Endothelial cell (in vitro differentiated cells): ENCODE measurements at regions not wholly inside any gene's neighbourhood (a gene's known extent, or its start where the extent isn't known, plus 50 kb on each side); places are given as distances from the start of the nearest gene placed in this dataset.

Experiments
- DNase-seq: peaks from one replicate; pipeline ENCODE4 v3.0.0; 2021; ENCODE audit warnings: low spot score
- H3K27ac Mint-ChIP-seq: one replicate; pipeline ENCODE4 v1.8.0; 2021; ENCODE audit warnings: mixed read lengths, inconsistent platforms; ENCODE audit not compliant: unreplicated experiment
- H3K27me3 Mint-ChIP-seq: one replicate; pipeline ENCODE4 v1.8.0; 2021; ENCODE audit warnings: mild to moderate bottlenecking, moderate library complexity, mixed read lengths, inconsistent platforms; ENCODE audit not compliant: unreplicated experiment
- H3K36me3 Mint-ChIP-seq: one replicate; pipeline ENCODE4 v1.8.0; 2021; ENCODE audit warnings: mild to moderate bottlenecking, low read depth, mixed read lengths, inconsistent platforms; ENCODE audit not compliant: unreplicated experiment
- H3K4me1 Mint-ChIP-seq: one replicate; pipeline ENCODE4 v1.8.0; 2021; ENCODE audit warnings: mild to moderate bottlenecking, mixed read lengths, inconsistent platforms; ENCODE audit not compliant: unreplicated experiment
- H3K4me3 Mint-ChIP-seq: one replicate; pipeline ENCODE4 v1.8.0; 2021; ENCODE audit warnings: mild to moderate bottlenecking, mixed read lengths, inconsistent platforms; ENCODE audit not compliant: unreplicated experiment
- H3K9me3 Mint-ChIP-seq: one replicate; pipeline ENCODE4 v1.8.0; 2021; ENCODE audit warnings: mixed read lengths, inconsistent platforms; ENCODE audit not compliant: unreplicated experiment
- TF ChIP-seq, protein P1 (sequence below): fragments of 200-600 bp; sonication (generic); IDR thresholded peaks from one replicate; pipeline ENCODE4 v1.5.0; 2021; ENCODE audit warnings: antibody characterized with exemption; ENCODE audit not compliant: unreplicated experiment

DNA sequence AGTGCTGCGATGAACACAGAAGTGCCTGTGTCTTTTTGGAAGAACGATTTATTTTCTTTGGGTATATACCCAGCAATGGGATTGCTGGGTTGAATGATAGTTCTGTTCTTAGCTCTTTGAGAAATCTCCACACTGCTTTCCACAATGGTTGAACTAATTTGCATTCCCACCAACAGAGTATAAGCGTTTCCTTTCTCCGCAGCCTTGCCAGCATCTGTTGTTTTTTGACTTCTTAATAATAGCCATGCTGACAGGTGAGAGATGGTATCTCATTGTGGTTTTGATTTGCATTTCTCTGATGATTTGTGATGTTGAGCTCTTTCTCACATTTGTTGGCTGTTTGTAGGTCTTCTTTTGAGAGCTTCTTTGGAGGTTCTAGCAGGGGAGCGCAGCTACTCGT, 134.6 kb downstream of the TENT4A start:
- Mint-ChIP-seq H3K27ac (no peak overlapping the region), H3K9me3 (no peaks in the 10 kb centered on the region), H3K27me3 (peaks cover 8% of the 10 kb centered on the region), H3K36me3 (no peaks in the 10 kb centered on the region), H3K4me3 (no peak overlapping the region), H3K4me1 (no peaks in the 10 kb centered on the region)
- DNase-seq, result no peak
- TF ChIP-seq, protein P1, sequence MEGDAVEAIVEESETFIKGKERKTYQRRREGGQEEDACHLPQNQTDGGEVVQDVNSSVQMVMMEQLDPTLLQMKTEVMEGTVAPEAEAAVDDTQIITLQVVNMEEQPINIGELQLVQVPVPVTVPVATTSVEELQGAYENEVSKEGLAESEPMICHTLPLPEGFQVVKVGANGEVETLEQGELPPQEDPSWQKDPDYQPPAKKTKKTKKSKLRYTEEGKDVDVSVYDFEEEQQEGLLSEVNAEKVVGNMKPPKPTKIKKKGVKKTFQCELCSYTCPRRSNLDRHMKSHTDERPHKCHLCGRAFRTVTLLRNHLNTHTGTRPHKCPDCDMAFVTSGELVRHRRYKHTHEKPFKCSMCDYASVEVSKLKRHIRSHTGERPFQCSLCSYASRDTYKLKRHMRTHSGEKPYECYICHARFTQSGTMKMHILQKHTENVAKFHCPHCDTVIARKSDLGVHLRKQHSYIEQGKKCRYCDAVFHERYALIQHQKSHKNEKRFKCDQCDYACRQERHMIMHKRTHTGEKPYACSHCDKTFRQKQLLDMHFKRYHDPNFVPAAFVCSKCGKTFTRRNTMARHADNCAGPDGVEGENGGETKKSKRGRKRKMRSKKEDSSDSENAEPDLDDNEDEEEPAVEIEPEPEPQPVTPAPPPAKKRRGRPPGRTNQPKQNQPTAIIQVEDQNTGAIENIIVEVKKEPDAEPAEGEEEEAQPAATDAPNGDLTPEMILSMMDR, result no peak

DNA sequence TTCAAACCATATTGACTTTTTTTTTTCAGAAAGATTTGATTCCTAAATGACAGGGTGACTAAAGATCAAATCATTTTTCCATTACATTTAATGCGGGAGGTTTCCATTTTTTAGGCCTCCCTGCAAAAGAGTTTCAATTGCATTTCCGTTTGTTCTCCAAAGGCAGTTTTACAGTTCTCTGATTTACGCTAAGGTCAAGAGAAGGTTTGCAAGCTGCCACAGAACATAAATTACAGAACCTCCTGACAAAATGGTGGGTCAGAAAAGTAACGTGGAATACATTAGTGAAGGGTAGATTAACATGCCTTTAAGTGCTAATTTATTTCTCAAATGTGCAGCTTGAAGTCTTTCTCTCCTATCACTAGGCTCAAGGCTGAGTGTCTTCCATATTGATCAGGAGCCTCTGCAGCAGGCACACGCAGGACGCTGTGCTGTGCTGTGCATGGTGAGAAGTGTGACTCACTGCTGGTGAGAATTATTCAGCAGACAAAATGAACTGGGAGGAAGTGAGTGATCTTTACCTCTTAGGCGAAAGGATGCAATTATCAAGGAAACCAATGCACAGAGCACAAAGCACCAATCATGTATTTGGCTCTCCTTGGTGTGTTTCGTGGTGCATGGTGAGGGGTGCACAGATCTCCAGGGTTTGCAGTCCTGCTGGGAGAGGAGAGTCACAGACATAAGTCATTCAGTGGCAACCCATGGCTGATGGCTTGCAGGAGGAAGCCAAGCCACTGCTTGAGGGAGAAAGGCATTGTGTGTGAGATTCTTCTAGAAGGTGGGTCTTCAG, 136.3 kb downstream of the TENT4A start:
- Mint-ChIP-seq H3K9me3 (no peaks in the 10 kb centered on the region), H3K36me3 (no peaks in the 10 kb centered on the region), H3K27me3 (peaks cover 9% of the 10 kb centered on the region), H3K4me3 (no peak overlapping the region), H3K4me1 (no peaks in the 10 kb centered on the region), H3K27ac (no peak overlapping the region)
- DNase-seq, result no peak
- TF ChIP-seq, protein P1, result no peak

DNA sequence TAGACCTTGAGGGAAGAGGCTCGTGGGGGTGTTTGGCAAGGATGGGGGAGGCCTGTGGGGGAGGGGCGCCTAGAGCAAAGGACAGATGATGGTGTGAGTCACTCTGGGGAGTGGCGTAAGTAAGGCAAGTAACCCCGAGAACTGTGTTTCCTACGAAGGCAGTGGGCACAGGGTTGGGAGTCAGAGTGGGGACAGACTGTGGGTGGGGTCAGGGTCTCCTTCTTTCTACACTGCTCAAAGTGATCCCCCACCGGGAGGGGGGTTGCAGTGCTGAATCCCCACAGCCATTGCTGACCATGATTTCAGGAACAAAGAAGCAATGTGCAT, 136.8 kb downstream of the TENT4A start:
- Mint-ChIP-seq H3K4me1 (no peaks in the 10 kb centered on the region), H3K27ac (no peak overlapping the region), H3K9me3 (no peaks in the 10 kb centered on the region), H3K4me3 (no peak overlapping the region), H3K36me3 (no peaks in the 10 kb centered on the region), H3K27me3 (peaks cover 9% of the 10 kb centered on the region)
- no peak for DNase-seq
- TF ChIP-seq, protein P1, result no peak

GRCh38 chr5:6856653-6857052, 143.4 kb downstream of the TENT4A start:
- no peaks in the 10 kb centered on the region for H3K4me1 Mint-ChIP-seq
- TF ChIP-seq, protein P1, result no peak
- no peak for DNase-seq
- no peaks in the 10 kb centered on the region for H3K36me3 Mint-ChIP-seq
- no peak overlapping the region for H3K4me3 Mint-ChIP-seq
- no peaks in the 10 kb centered on the region for H3K9me3 Mint-ChIP-seq
- no peak overlapping the region for H3K27ac Mint-ChIP-seq
- H3K27me3 Mint-ChIP-seq, result peaks cover 2% of the 10 kb centered on the region

DNA sequence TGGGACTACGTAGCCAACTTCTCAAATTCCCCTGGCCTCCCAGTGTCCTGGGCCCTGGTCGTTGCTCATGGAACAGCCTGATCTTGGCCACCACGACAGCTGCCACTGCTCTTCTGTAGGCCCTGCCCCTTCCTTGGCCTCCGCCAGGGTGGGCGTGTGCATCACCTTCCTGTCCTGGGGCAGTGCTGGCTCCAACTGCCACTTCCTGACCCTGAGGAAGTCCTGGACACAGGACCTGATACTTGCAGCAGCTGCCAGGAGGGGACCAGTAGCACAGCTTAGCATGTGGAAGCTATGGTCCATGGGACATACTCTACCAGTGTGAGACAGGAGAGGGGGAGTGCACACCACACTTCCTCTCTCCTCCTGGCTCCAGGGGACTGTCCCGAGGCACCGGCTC, 145.2 kb downstream of the TENT4A start:
- Mint-ChIP-seq H3K9me3 (no peaks in the 10 kb centered on the region), H3K27ac (no peak overlapping the region), H3K36me3 (no peaks in the 10 kb centered on the region), H3K4me1 (no peaks in the 10 kb centered on the region), H3K27me3 (peaks cover 1% of the 10 kb centered on the region), H3K4me3 (no peak overlapping the region)
- no peak for DNase-seq
- TF ChIP-seq, protein P1, result no peak
